NCI-H128 (cell line): ENCODE measurements at regions not wholly inside any gene's neighbourhood (a gene's known extent, or its start where the extent isn't known, plus 50 kb on each side); places are given as distances from the start of the nearest gene placed in this dataset.

Experiments
- DNase-seq: peaks from one replicate; lab custom pipeline; 2025; ENCODE audit not compliant: unreplicated experiment; lab: John Stamatoyannopoulos, UW

- DNase-seq: no peak
These were observed 172.5 kb upstream of the SHH start for GRCh38 chr7:155984609-155985405.

GRCh38 chr7:155984028-155984580 is 171.8 kb upstream of the SHH start:
- no peak for DNase-seq

GRCh38 chr7:155983176-155983815 is 171.0 kb upstream of the SHH start:
- no peak for DNase-seq

GRCh38 chr7:155981703-155982102 is 169.4 kb upstream of the SHH start:
- no peak for DNase-seq

GRCh38 chr7:155980841-155981240 is 168.6 kb upstream of the SHH start:
- DNase-seq: no peak

GRCh38 chr7:155979994-155980393 is 167.7 kb upstream of the SHH start:
- DNase-seq: no peak

GRCh38 chr7:155979566-155979965 is 167.3 kb upstream of the SHH start:
- no peak for DNase-seq

GRCh38 chr7:155975490-155975889 is 163.2 kb upstream of the SHH start:
- DNase-seq: no peak

- no peak for DNase-seq
These were observed 162.1 kb upstream of the SHH start for GRCh38 chr7:155974186-155974897.

- no peak for DNase-seq
These were observed 161.3 kb upstream of the SHH start for GRCh38 chr7:155973451-155973997.

- no peak for DNase-seq
These were observed 160.6 kb upstream of the SHH start for GRCh38 chr7:155972651-155973390.

- DNase-seq: no peak
These were observed 160.0 kb upstream of the SHH start for GRCh38 chr7:155972247-155972646.

GRCh38 chr7:155971180-155971770 is 159.0 kb upstream of the SHH start:
- DNase-seq: no peak

- DNase-seq: no peak
These were observed 157.1 kb upstream of the SHH start for GRCh38 chr7:155969192-155969929.

- no peak for DNase-seq
These were observed 152.7 kb upstream of the SHH start for GRCh38 chr7:155965010-155965409.

- DNase-seq: no peak
These were observed 152.3 kb upstream of the SHH start for GRCh38 chr7:155964543-155964942.

- no peak for DNase-seq
These were observed 151.5 kb upstream of the SHH start for GRCh38 chr7:155963771-155964195.

- DNase-seq: no peak
These were observed 151.1 kb upstream of the SHH start for GRCh38 chr7:155963356-155963755.

GRCh38 chr7:155962968-155963300 is 150.7 kb upstream of the SHH start:
- DNase-seq: no peak
